PC-3 (cell line): ENCODE measurements at regions not wholly inside any gene's neighbourhood (a gene's known extent, or its start where the extent isn't known, plus 50 kb on each side); places are given as distances from the start of the nearest gene placed in this dataset.

Experiments used
- ATAC-seq: fragments of 200-7000 bp; cut with Tn5 transposase; 2 replicates; pipeline ENCODE4 v1.9.1; 2020; ENCODE audit warnings: mild to moderate bottlenecking, moderate library complexity
- BruUV-seq: library from RNA; stranded (reverse); fragments of 400-500 nt; replicated peaks from 2 replicates; lab custom pipeline; 2021; lab: Mats Ljungman, UMichigan
- CTCF ChIA-PET: fragments of 300-600 bp; sonication (Branson Sonifier 250); formaldehyde crosslinking; loops from one replicate; lab custom pipeline; 2022; ENCODE audit warnings: antibody characterized with exemption; lab: Charles Lee
- POLR2A ChIA-PET: fragments of 300-600 bp; sonication (Branson Sonifier 250); formaldehyde crosslinking; loops from one replicate; lab custom pipeline; 2022; ENCODE audit warnings: antibody characterized with exemption; ENCODE audit not compliant: unreplicated experiment; lab: Charles Lee
- DNase-seq: peaks from one replicate; pipeline ENCODE4 v3.0.0-alpha.2; 2015
- H2AFZ ChIP-seq: fragments of 300-600 bp; sonication (generic); 2 replicates; pipeline ENCODE4 v1.6.0; 2016; ENCODE audit warnings: antibody characterized with exemption, low read length
- H3F3A ChIP-seq: fragments of 300-600 bp; sonication (generic); one replicate; pipeline ENCODE4 v1.6.0; 2017; ENCODE audit warnings: antibody characterized with exemption, low read length, control low read depth, mild to moderate bottlenecking; ENCODE audit not compliant: unreplicated experiment
- H3K27ac ChIP-seq: fragments of 300-600 bp; sonication (generic); 2 replicates; pipeline ENCODE4 v1.5.1; 2016; ENCODE audit warnings: mild to moderate bottlenecking, low read length
- H3K27me3 ChIP-seq: fragments of 300-600 bp; sonication (generic); 2 replicates; pipeline ENCODE4 v1.6.1; 2016; ENCODE audit warnings: low read length, mixed read lengths
- H3K36me3 ChIP-seq: fragments of 300-600 bp; sonication (generic); 2 replicates; pipeline ENCODE4 v1.6.1; 2016; ENCODE audit warnings: low read depth, mixed run types, low read length, mixed read lengths
- H3K4me1 ChIP-seq: fragments of 300-600 bp; sonication (generic); 2 replicates; pipeline ENCODE4 v1.5.1; 2016; ENCODE audit warnings: low read length; ENCODE audit not compliant: insufficient read depth
- H3K4me2 ChIP-seq: fragments of 300-600 bp; sonication (generic); 2 replicates; pipeline ENCODE4 v1.6.0; 2016; ENCODE audit warnings: low read length
- H3K4me3 ChIP-seq: fragments of 300-600 bp; sonication (generic); 2 replicates; pipeline ENCODE4 v1.5.1; 2016; ENCODE audit warnings: mild to moderate bottlenecking, low read length, mixed read lengths
- H3K79me2 ChIP-seq: fragments of 300-600 bp; sonication (generic); 2 replicates; pipeline ENCODE4 v1.6.1; 2017; ENCODE audit warnings: low read length, mixed read lengths
- H3K9ac ChIP-seq: fragments of 300-600 bp; sonication (generic); 2 replicates; pipeline ENCODE4 v1.6.0; 2016; ENCODE audit warnings: mild to moderate bottlenecking, low read length
- H3K9me2 ChIP-seq: fragments of 300-600 bp; sonication (generic); replicated peaks from 2 replicates; pipeline ENCODE4 v1.6.1; 2016; ENCODE audit warnings: mixed run types, low read length, mixed read lengths
- H3K9me3 ChIP-seq: fragments of 300-600 bp; sonication (generic); 2 replicates; pipeline ENCODE4 v1.6.1; 2016; ENCODE audit warnings: low read length, mixed read lengths
- H4K20me1 ChIP-seq: fragments of 300-600 bp; sonication (generic); 2 replicates; pipeline ENCODE4 v1.6.1; 2016; ENCODE audit warnings: low read length, mixed read lengths
- CTCF ChIP-seq: fragments of 300-600 bp; sonication (generic); conservative IDR thresholded peaks from 2 replicates; pipeline ENCODE4 v1.5.1; 2017; ENCODE audit warnings: antibody characterized with exemption, low read depth, mild to moderate bottlenecking, low read length
- EZH2 ChIP-seq: fragments of 300-600 bp; sonication (generic); IDR thresholded peaks from one replicate; pipeline ENCODE4 v1.6.1; 2017; ENCODE audit warnings: antibody characterized with exemption, mild to moderate bottlenecking, low read length; ENCODE audit not compliant: unreplicated experiment
- EZH2phosphoT487 ChIP-seq: fragments of 300-600 bp; sonication (generic); IDR thresholded peaks from 2 replicates; pipeline ENCODE4 v1.6.1; 2018; ENCODE audit warnings: mild to moderate bottlenecking, antibody characterized with exemption, low read length, borderline replicate concordance
- intact Hi-C: fragments of 100-400 bp; cut with micrococcal nuclease; formaldehyde crosslinking; loops from 2 replicates; pipeline ENCODE4 v1.9.0; 2023

GRCh38 chr17:34182036-34182803 is 72.9 kb upstream of the CCL2 start:
- DNase-seq (no peak), ATAC-seq (no peak)
- Histone ChIP-seq H2AFZ (no peak overlapping the region), H3F3A (no peaks in the 10 kb centered on the region), H3K27ac (no peak overlapping the region), H3K36me3 (no peaks in the 10 kb centered on the region), H3K9ac (no peak overlapping the region), H4K20me1 (no peaks in the 10 kb centered on the region), H3K4me2 (no peak overlapping the region), H3K9me3 (no peaks in the 10 kb centered on the region), H3K27me3 (no peaks in the 10 kb centered on the region), H3K4me1 (no peaks in the 10 kb centered on the region), H3K9me2 (no peaks in the 10 kb centered on the region), H3K4me3 (no peak overlapping the region), H3K79me2 (no peaks in the 10 kb centered on the region)
- TF ChIP-seq EZH2: no peak
- TF ChIP-seq EZH2phosphoT487: no peak
- TF ChIP-seq CTCF: no peak
- ChIA-PET CTCF (no interaction called here), POLR2A (no interaction called here)
- intact Hi-C loops: no loop called here
- BruUV-seq: no TSS peak

- Histone ChIP-seq H3K4me3 (no peak overlapping the region), H3K27me3 (no peaks in the 10 kb centered on the region), H3K27ac (no peak overlapping the region), H3F3A (no peaks in the 10 kb centered on the region), H4K20me1 (no peaks in the 10 kb centered on the region), H2AFZ (no peak overlapping the region), H3K4me1 (no peaks in the 10 kb centered on the region), H3K9me2 (no peaks in the 10 kb centered on the region), H3K9ac (no peak overlapping the region), H3K4me2 (no peak overlapping the region), H3K9me3 (no peaks in the 10 kb centered on the region), H3K36me3 (no peaks in the 10 kb centered on the region), H3K79me2 (no peaks in the 10 kb centered on the region)
- TF ChIP-seq EZH2phosphoT487 (no peak), EZH2 (no peak), CTCF (no peak)
- DNase-seq: no peak
- POLR2A ChIA-PET: no interaction called here
- intact Hi-C loops: no loop called here
- BruUV-seq: no TSS peak
- ATAC-seq: no peak
- CTCF ChIA-PET: no interaction called here
Observed at GRCh38 chr17:34195987-34196386, 59.1 kb upstream of the CCL2 start.

- no peak overlapping the region for H2AFZ ChIP-seq
- H3K4me2 ChIP-seq: no peak overlapping the region
- no peaks in the 10 kb centered on the region for H3K36me3 ChIP-seq
- ATAC-seq (no peak), DNase-seq (no peak)
- H3K4me1 ChIP-seq: no peaks in the 10 kb centered on the region
- no peaks in the 10 kb centered on the region for H4K20me1 ChIP-seq
- no peak overlapping the region for H3K9ac ChIP-seq
- H3K27ac ChIP-seq: no peak overlapping the region
- no peak for TF ChIP-seq CTCF
- TF ChIP-seq EZH2phosphoT487: no peak
- no peak for TF ChIP-seq EZH2
- no peaks in the 10 kb centered on the region for H3K9me2 ChIP-seq
- ChIA-PET POLR2A (no interaction called here), CTCF (no interaction called here)
- no TSS peak for BruUV-seq
- H3K27me3 ChIP-seq: no peaks in the 10 kb centered on the region
- no peaks in the 10 kb centered on the region for H3K79me2 ChIP-seq
- no peaks in the 10 kb centered on the region for H3F3A ChIP-seq
- intact Hi-C loops: no loop called here
- H3K4me3 ChIP-seq: no peak overlapping the region
- no peaks in the 10 kb centered on the region for H3K9me3 ChIP-seq
Observed at GRCh38 chr17:34198519-34198918, 56.6 kb upstream of the CCL2 start.
